Renal cortical epithelial cell (primary cell): ENCODE measurements at regions not wholly inside any gene's neighbourhood (a gene's known extent, or its start where the extent isn't known, plus 50 kb on each side); places are given as distances from the start of the nearest gene placed in this dataset.

ENCODE experiments used
- DNase-seq: peaks from one replicate; pipeline ENCODE4 v3.0.0-alpha.2; 2011; ENCODE audit warnings: low read depth

DNA sequence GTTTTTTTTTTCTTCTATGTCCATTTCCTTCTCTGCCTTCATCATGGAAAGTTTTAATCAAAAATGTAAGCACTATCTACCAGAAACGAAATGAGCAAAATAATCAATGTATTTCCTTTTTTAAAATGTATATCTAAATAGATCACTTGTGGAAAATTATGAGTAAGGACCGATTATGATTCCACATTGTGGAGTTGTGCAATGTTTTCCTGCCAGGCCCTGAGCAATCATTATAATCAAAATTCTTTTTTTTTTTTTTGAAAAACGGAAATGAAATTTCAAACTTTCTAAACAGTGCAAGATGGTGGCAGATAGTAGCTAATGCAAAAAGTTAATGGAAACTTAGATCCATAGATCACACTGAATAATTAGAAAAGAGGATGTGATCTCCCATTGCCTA lies 1074.6 kb upstream of the TMEM132C start:
- no peak for DNase-seq

DNA sequence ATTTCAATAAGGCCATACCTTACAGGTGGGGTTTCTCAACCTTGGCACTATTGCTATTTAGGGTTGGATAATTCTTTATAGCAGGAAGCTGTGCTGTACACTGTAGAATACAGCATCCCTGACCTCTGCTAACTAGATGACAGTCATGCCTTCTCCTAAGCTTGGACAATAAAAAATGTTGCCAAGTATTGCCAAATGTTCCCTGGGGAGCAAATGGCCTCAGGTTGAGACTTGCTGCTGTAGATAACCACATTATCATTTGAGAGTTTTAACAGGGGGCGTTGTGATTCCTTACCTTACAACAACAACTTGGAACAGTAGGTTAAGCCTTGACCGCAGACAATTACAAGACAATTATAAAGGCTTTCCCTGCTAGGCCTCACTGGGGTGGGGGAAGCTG lies 1073.6 kb upstream of the TMEM132C start:
- no peak for DNase-seq

DNA sequence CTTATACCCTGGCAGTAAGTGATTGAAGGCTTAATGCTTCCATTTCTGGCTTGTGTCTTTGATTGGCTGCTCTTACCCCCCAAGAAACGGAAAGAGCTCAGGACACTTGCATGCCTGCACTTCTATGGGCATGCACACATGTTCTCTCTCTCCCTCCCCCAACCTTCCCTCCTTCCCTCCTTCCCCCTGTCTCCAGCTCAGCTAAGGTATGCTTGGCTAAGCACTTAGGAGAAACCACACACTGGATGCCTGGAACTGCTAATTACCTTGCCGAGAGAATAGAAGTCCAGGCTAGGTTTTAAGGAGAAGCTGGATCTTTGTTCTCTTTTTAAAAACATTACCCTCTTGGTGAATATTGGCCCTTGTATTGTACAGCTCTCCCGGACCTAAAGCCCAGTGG lies 1072.8 kb upstream of the TMEM132C start:
- DNase-seq: peak; percentile 86

DNA sequence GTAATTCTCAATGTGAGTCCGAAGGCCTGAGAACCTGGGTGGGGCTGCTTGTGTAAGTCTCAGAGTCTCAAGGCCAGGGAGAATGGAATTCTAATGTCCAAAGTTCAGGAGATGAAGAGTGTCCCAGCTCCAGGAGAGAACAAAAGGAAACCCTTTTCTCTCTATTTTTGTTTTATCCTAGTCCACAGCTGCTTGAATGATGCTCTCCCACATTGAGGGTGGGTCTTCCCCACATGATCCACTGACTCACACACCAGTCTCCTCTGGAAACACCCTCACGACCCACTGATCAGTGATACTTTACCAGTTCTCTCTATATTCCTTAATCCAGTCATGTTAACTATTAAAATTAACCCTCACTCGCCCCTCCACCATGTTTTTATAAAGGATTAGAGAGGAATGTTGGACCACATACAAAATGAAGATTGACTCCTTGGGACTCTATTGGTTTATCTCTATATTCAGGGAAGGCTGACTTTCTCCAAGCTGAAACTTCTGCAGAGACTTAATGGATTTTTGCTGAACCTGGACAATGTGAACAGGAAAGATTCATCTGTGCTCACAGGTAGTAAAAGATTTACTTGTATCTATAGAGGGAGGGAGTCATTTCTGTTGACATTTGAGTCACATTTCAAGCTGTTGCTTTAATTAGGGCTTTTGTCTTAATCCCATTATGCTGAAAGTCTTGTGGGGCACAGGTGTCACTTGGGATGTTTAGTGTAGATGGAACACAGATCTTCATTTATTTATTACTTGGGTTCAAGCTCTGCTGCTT lies 1061.0 kb upstream of the TMEM132C start:
- DNase-seq: peak; percentile 69

DNA sequence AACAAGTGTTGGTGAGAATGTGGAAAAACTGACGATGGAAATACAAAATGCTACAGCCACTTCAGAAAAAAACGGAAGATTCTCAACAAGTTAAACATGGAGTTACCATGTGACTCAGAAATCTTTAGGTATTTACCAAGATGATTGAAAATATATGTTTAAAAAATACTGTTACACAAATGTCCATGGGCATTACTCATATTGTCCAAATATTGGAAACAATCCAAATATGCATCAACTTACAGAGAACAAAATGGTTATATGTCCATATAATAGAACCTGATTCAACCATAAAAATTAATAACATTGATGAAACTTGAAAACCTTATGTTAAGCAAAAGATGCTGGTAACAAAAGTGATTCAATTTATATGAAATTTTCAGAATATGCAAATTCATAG lies 1057.7 kb upstream of the TMEM132C start:
- DNase-seq: no peak

DNA sequence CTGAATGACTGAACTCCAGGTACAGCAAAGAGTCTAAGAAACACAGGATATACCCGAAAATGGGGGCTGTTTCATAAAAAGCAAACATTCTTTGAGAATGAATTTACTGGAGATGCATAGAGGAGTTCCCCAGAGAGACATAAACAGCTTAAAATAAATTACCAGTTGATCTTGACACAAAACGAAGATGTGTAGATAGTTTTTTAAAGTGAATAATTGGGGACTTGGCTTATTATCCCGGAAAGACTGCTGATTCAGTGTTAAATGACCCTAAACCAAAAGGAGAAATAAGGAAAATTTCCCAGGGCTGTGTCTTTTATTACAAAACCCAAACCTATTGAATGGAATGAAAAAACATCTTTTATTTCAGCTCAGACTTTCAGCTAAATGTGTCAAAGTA lies 1052.8 kb upstream of the TMEM132C start:
- no peak for DNase-seq

DNA sequence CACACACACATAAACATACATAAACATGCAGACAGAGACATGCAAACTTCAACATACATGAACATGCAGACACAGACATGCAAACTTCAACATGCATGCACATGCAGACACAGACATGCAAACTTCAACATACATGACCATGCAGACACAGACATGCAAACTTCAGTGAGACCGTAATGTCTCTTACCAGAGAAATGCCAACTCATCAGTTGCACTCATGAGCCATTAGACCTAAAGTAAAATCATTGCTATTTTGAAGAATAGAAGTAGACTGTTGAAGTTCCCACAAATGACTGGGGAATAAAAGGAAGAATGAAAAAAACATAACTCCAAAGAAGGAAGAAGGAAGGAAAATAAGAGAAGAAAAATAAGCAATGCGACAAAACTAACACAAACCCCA lies 1044.0 kb upstream of the TMEM132C start:
- no peak for DNase-seq

DNA sequence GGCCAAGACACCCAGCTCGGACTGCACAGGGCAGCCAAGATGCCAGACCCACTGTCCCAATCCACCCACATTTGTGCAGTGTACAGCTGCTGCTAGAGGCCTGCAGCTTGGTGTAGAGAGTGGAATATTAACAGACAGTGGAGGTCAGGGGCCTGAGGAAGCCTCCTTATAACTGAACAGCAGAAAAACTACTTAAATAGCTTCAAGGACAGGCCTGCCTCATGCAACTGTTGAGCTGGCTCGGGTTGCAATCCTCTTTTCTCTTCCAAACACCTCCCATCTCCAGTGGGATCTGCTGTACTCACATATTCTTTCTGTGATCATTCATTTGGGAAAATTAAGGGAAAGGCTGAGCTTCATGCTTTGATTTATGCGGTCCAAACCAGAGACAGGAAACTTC lies 1043.2 kb upstream of the TMEM132C start:
- peak; percentile 26 for DNase-seq

DNA sequence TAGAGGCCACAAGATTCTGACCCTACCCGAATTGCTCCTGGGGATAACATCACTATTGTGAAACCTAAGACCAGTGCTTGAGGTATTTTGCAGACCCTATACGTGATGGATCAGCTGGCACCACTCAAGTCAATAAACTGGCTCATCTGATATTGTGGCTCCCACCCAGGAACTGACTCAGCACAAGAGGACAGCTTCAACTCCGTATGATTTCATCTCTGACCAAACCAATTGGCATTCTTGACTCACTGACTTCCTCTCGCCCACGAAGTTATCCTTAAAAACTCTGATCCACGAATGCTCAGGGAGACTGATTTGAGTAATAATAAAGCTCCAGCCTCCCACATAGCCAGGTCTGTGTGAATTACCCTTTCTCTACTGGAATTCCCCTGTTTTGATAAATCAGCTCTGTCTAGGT lies 1036.1 kb upstream of the TMEM132C start:
- peak; percentile 99 for DNase-seq

DNA sequence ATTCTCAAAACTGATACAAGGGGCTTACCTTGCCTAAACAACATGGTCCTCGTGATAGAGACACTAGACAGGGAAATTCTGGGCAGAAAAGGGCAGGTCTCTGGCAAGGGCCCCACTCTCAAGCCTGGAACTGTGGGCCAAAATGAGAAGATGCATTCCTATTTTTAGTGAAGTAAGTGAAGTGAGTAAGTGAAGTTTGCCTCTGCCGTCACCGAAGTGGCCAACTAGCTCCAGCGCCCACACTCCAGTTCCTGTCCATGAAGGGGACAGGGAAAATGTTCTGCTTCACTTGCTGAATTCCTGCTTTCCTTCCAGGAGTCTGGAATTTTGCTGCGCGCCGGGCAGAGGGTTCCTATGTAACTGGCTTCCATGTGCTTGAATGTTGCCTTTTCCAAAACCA lies 1035.6 kb upstream of the TMEM132C start:
- no peak for DNase-seq

DNA sequence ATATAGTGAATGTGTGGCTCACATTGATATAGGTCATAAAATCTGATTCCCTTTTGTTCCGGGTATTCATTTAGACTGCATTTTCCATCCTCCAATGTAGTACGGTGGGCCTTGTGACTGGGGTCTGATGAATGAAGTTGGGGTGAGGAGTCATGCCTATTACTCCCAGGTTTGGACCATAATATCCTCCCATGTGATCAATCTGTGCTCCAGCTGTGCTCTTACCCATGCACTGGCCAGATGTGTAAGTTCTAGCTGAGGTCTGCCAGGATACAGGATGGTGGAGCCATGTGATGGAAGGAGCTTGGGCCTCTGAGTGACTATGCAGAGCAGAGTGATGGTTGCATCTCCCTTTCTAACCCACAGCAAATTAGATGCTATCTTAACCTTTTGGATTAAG lies 1034.0 kb upstream of the TMEM132C start:
- DNase-seq: no peak

DNA sequence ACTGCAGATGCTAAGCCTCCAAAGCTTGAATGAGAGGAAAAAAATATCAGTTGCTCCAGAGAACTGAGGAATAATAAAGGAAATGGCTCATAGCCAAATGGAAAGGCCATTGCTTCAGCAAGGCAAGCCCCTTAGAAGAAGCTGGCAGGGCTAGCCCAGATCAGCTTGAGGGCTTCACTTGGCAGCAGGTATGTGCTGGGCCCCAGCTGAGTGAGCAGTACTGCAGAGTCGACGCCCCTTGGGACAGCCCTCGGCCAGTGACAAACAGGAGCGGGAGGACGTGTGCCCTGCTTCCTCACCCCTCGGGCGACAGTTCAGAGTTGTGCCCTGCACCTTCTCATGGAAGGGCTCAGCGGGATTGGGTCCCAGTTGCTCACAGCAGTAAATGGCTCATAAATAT lies 1031.2 kb upstream of the TMEM132C start:
- peak; percentile 49 for DNase-seq

DNA sequence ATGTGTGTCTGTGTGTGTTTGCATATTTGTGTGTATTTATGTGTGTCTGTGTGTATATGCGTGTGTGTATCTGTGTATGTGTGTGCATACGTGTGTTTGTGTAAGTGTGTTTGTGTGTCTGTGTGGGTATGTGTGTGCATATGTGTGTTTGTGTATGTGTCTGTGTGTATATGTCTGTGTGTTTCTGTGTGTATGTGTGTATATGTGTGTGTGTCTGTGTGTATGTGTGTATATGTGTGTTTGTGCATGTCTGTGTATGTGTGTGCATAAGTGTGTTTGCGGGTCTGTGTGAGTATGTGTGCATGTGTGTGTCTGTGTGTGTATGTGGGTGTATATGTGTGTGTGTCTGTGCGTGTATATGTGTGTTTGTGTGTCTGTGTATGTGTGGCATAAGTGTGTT lies 1030.5 kb upstream of the TMEM132C start:
- DNase-seq: no peak

DNA sequence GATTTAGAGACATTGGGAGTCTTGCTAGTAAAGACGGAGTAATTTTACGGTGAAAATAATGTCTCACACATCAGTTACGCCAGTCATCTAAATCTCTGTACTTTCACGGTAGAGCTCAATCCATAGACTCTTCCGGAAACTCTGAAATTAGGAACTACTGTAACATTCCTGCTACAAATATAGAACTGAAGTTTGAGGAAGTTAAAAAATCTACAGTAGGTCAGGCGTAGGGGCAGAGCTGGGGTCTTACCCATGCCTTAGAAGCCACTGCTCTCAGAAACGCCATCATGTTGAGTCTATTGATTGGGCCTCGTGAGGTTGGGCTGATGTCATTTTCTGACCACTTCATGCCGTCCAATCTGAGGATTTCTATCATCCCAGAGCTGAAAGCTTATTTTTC lies 1029.8 kb upstream of the TMEM132C start:
- DNase-seq: no peak

DNA sequence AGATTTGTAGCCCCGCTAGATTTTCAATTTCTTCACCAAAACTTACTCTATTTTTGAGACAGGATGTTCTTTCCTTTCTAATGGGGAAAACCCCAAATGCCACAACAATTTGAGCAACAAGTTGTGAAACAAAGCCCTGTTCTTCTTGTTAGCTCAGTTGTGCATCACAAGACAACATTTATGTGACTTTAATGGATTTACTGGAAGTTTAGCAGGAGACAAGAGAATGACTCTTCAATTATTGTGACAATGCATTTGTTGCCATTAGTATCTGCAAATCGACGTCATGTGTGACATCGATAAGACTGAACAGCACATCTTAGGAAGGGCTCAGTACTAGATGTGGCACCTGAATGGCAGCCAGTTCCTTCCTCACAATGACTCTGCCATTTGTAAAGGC lies 1028.9 kb upstream of the TMEM132C start:
- DNase-seq: peak; percentile 59

DNA sequence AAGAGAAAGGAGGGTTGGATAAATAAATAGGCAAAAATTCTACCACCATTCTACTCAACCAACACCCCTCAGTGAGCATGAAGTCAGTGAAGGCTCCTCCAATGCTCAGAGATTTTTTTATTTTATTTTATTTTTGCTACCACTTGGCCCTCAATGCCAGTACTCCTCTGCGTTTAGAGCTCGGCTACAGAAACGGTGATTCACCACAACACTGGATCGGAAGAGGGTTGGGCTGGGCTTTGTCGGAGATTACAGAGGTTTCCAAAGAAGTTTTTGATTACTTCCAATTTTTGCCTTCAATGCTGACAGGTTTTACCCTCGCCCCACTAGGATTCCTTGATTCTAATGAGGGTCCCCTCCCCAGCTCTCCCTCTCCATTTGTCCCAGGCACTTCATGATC lies 1027.2 kb upstream of the TMEM132C start:
- DNase-seq: no peak

DNA sequence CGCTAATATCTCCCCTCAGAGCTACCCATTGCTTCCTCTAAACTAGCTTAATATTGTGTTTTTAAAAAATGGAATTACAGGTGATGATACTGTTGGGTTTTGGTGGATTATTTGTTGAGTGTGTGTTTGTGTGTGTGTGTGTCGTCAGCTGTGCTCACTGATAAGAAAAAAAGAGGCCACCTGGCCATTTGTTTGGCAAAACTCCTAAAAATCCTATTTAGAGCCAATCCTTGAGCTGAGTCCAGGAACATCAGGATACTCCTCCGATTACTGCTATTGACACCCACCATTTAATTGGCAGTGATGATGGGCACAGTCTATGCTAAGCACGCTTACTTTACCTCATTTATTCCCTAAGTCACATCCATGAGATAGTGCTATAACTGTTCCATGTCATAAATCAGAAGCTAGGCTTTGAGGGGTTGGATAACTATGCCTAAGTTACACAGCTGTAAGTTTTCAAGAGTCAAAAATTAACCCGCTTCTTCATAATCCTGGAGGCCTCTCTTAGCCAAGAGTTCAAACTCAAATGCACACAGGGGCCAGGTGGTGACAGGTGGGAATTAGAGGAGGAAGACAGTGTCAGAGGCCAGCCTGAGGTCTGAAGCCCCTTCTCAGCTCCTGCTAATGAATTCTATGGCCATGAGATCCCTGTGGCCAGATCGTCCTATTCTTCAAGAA lies 1026.6 kb upstream of the TMEM132C start:
- DNase-seq: no peak

DNA sequence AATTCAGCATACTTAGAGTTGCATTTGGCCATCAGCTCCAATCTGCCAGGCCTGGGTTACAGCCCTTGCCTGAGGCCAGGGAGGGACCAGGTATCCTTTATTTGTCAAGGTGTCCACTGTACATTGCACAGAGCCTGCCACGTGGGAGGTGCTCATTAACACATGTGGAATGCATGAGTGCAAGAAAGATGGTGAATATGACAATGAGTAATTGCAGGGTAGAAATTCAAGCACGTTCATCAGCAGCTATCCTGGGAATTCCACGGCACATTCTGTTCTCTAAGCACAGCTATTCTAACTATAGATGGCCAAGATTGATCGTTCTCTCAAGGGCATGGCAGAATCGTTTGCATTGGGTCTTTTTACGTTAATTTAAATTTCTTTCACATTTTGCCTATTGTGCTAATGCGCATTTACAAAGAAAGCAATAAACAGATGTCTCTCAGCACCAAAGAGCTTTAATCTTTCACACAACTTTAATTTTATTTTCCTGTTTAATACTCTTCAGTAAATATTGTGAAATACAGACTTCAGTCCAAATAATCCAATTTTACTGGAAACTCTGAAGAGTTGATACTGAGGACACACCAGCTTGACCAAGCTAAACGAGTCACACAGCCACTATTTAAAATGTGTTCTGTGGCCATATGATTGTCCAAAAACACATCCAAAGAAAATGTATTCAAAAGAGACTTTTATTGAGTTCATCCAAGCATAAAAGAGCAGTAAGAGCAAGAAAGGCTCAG lies 1025.7 kb upstream of the TMEM132C start:
- DNase-seq: peak; percentile 74

DNA sequence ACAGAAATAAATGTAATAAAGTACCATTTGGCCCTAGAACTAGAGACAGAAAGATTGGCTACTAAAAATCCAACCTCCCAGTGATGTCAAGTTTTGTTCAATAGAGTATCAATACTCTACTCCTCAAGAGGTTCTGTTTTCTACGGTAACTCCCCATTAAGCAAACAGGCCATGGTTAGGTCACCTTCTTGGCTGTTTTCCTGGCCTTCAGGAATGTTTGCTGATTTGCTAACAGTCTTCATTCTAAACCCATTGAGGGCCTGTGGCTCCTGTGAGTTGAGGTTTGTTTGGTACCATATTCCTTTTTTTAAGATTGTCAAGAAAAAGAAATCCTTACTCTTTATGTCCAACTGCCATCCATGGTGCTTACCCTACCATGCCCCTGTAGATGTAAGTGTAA lies 1022.0 kb upstream of the TMEM132C start:
- DNase-seq: peak; percentile 54

DNA sequence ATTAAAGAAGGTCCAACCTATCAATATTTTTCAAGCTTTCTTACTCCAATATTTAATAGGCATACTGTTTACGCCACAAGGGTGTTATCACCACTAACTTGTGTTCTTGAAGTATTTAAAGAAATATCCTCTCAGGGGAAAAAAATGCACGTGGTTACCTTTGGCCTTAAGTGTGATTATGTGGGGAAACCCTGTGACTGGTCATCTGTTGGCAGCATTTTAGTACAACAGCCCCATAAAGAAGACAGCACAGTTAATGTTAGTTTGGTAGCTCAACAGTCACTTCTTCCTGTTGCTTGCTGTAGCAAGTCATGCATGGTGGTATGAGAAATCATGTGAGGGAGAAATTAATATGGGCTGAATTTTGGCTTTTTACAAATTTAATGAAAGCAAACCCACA lies 1021.5 kb upstream of the TMEM132C start:
- peak; percentile 88 for DNase-seq

DNA sequence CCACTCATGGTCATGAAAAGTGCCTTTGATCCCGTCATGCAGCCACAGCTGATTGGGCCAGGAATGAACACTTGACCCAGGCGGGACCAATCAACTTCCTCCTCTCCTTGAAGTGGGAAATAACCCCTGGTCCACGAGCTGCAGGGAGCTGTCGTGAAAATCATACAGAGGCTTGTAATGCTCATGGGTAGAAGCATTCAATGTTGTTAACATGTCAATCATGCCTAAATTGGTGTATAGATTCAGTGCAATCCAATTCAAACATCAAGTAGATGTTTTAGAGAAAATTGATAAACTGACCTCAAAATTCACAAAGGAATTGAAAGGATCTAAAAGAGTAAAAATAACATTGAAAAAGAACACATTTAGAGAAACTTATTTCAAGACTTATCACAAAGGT lies 1019.0 kb upstream of the TMEM132C start:
- DNase-seq: no peak

DNA sequence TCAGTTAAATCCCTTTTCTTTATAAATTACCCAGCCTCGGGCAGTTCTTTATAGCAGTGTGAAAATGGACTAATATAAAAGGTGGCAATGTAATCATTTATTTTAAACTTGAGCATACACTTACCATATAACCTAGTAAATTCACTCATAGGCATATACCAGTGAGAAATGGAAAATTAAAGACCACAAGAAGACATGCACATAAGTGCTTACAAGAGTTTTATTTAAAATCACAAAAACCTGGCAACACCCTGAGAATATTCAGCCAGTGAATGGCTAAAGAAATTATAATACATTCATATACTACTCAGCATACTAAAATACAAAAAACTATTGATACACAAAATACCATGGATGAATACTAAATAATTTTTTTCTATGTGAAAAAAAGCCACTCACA lies 1017.5 kb upstream of the TMEM132C start:
- no peak for DNase-seq

DNA sequence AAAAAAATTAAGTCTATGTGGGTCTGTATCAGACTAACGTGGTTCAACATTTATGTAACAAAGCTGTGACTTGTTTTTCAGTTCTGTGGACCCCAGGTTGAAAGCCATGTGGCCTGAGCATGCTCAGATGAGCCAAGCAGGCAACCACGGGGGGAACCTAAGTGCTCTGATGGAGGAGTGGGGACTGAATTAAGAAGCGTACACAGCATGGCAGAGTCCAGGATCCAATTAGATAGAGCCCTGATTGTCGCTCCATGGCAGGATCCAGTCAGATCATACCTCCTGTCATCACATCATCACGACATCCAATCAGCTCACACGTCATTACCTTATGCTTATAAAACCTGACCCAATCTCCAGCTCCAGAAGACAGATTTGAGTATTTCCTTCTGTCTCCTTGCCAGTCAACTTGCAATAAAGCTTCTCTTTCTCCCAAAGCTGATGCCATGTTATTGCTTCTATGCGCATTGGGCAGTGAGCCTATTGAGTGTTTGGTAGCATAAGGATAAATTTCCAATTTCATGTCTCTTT lies 1013.1 kb upstream of the TMEM132C start:
- no peak for DNase-seq
